Ovary (tissue), 3 donors: ENCODE measurements at regions not wholly inside any gene's neighbourhood (a gene's known extent, or its start where the extent isn't known, plus 50 kb on each side); places are given as distances from the start of the nearest gene placed in this dataset.

Experiments
- POLR2A ChIP-seq: fragments of 450-650 bp; IDR thresholded peaks from one replicate; pipeline ENCODE4 v1.6.1; 2017; ENCODE audit warnings: antibody characterized with exemption, mild to moderate bottlenecking, moderate library complexity
- TF ChIP-seq, protein P1 (sequence below), 3 donors: fragments of 450-650 bp in 2 of 3; fragments of 200-600 bp in 1 of 3; IDR thresholded peaks; one replicate each; pipeline versions ENCODE4 v1.5.1 to v1.8.0; 2016 to 2022; ENCODE audit warnings: antibody characterized with exemption in 3 of 3, mild to moderate bottlenecking in 1 of 3
- donor health status: DM: no; HTN: no; CAD: no.

DNA sequence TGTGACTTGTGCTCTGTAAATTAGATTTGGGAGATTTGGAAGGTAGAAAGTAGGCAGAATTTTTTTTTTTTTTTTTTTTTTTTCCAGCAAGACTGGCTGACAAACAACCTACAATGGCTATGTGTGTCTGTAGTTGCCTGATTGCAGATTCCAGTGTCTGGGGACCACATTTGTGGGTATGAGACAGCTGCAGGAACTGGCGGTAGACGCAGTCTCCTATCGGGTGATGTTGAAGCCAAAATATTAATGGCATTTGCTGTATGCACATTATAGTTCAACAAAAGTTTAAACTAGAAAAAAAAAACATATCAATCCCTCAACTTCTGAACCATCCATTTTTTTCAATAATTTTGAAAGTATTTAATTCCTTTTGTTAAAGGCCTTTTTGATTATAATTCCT is 665.2 kb downstream of the TOX3 start:
- TF ChIP-seq, protein P1, sequence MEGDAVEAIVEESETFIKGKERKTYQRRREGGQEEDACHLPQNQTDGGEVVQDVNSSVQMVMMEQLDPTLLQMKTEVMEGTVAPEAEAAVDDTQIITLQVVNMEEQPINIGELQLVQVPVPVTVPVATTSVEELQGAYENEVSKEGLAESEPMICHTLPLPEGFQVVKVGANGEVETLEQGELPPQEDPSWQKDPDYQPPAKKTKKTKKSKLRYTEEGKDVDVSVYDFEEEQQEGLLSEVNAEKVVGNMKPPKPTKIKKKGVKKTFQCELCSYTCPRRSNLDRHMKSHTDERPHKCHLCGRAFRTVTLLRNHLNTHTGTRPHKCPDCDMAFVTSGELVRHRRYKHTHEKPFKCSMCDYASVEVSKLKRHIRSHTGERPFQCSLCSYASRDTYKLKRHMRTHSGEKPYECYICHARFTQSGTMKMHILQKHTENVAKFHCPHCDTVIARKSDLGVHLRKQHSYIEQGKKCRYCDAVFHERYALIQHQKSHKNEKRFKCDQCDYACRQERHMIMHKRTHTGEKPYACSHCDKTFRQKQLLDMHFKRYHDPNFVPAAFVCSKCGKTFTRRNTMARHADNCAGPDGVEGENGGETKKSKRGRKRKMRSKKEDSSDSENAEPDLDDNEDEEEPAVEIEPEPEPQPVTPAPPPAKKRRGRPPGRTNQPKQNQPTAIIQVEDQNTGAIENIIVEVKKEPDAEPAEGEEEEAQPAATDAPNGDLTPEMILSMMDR (IDR thresholded peaks at IDR 0.05), result no peak
- TF ChIP-seq POLR2A, result no peak
